Posterior vena cava (tissue), 2 donors: ENCODE measurements at regions not wholly inside any gene's neighbourhood (a gene's known extent, or its start where the extent isn't known, plus 50 kb on each side); places are given as distances from the start of the nearest gene placed in this dataset.
"Not testable (repeated sequence)": the region's sequence is repeated elsewhere in the genome, so short reads cannot be mapped to it uniquely, and the experiment has no call there.

Experiments
- DNase-seq: peaks from one replicate; pipeline ENCODE4 v3.0.0-alpha.2; 2020; ENCODE audit warnings: low spot score
- intact Hi-C, 2 donors: fragments of 100-400 bp; cut with DNase I; formaldehyde crosslinking; loops; one replicate each; pipeline versions ENCODE4 v1.14.1 to v1.14.2; 2022 to 2023
- donor health status: DM: yes; HTN: yes; CAD: no.
- donor health status: DM: yes; HTN: yes; CAD: no.

DNA sequence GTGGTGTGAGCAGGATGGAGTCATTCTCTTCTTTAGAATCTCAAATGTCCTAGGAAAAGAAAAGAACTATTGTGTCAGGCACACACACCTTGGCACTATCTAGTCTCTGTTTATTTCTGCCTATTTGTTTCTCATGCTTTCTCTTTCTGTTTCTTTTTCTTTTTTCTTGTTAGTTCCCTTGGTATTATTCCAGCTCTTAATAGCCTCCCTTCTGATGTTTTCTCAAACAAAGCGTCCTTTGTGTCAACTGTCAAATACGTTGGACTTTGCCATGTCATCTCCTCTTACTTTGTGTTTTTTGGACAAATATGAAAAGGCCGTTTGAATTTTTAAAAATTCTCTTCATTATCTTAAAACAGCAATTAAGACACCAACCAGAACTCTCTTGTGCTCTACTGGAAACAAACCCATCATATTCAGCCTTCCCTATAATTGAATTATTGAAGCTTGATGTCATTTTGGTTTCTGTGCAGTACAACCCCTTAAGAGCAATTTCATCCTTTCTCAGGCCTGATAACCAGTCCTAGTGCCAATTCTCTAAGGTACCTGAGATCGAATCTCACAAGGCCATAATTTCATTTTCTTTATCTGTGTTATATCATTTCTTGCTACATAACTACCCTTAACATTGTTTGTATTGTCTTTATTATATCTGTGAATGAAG lies 497.8 kb upstream of the NRP1 start:
- intact Hi-C loops = no loop called here
- no peak for DNase-seq

DNA sequence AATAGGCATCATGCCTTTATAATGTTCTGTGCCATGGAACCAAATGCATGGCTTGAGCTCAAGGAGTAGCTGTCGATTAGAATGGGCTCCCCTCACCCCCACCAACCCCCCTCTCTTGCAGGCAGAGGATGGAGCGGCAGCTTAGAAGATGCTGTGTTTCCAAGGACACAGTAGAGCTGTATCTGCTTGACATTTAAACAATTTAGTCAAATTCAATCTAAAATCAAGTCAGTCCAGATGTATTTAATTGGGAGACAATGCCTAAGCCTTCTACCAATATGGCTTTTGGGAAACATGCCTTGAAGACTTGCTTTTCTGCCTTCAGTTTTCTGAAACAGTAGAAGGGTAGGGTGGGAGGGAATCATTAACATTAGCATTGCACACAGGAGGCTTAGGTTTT lies 497.1 kb upstream of the NRP1 start:
- intact Hi-C loops = no loop called here

DNA sequence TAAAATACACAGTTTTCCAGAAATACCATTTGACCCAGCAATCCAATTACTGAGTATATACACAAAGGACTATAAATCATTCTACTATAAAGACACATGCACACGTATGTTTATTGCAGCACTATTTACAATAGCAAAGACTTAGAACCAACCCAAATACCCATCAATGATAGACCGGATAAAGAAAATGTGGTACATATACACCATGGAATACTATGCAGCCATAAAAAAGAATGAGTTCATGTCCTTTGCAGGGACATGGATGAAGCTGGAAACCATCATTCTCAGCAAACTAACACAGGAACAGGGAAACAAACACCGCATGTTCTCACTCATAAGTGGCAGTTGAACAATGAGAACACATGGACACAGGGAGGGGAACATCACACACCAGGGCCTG lies 495.4 kb upstream of the NRP1 start:
- DNase-seq, intact Hi-C loops: not testable (repeated sequence)

More for the DNA sequence above, 497.1 kb upstream of the NRP1 start:
- no peak for DNase-seq

DNA sequence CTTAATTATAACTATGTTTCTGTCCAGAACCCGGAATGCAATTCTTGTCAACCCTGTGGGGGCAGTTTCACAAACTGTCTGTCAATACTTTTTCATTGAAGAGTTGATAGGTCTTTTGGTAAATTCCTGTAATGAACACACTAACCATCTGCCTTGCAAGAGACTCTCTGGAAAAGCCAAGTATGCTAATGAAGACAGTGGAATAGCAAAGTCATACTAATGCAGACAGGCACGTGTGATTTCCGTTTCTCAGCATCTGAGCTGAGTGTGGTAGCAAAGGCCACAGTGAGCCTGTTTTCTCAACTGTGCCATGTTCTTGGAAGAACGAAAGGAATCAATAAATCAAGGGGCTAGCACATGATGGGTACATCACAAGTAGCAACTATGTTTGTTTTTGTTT lies 494.1 kb upstream of the NRP1 start:
- intact Hi-C loops = no loop called here
- no peak for DNase-seq

DNA sequence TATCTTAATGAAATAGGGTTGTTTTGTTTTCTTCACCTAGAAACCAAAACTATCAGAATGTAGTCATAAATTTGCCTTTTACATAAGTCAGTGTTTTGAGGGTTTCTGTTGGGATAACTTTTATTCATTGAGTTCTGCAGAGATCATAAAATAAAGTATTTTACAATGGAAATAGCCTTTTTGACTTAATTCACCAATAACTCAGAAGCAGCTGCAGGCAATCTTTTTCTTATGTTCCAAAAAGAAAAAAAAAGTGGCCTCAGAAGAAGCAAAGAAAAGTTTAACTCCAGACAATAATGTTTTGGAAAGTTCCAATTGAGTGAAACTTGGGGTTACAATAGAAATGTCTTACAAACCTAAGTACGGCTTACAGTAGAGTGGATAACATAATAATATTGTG lies 491.7 kb upstream of the NRP1 start:
- no peak for DNase-seq
- intact Hi-C loops = no loop called here

DNA sequence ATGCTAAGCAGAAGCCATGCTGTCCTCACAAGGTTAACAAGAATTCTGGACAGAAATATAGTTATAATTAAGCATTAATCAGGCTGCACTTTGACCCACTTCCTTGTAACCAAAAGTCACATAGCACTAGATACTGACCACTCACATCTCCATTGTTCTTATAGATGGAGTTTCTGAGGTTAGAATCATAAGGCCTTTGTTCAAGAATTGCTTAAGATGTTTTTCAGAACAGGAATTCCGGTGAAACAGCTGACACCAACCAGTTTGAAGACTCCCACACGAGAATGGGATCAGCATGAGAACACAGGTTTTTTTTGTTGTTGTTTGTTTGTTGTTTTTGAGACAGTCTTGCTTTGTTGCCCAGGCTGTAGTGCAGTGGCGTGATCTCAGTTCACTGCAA lies 488.3 kb upstream of the NRP1 start:
- no peak for DNase-seq
- intact Hi-C loops = no loop called here

DNA sequence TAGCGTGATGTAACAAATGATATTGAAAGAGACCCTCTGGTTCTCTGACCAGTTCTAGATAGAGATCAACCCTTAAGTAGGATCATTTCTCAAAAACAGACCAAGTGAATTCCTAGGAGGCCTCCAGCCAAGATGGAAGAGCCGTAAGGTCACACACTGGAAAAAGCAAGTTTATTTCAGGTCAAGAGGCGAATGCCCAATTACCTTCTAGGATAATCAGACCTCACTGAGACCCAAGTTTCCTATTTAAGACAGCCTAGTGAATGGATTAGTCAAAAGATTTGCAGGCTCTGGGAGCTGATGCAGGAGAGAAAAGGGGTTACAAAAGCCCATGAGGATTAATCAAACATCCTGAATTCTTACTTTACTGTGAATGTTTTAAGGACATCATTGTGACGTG lies 486.1 kb upstream of the NRP1 start:
- intact Hi-C loops = no loop called here
- DNase-seq = no peak

DNA sequence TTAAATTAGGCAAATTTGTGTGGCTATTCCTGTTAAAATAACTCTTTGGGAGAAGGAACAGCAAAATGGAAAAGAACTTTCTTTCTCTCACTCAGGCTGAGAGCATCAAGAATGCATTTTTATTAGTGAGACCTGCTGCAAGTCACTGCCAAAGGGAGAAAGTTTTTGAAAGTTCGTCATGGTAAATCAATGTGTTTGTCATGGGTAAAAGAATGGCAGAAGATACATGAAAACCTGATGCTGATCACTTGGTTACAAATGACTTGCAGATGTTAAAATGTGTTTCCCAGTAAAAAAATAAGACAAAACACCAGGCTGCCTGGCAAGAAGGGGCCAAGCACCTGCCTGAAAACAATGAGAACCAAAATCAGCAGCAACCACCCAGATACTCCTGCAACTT lies 484.7 kb upstream of the NRP1 start:
- DNase-seq = no peak
- intact Hi-C loops = no loop called here

GRCh38 chr10:33818343-33818742 lies 483.9 kb upstream of the NRP1 start:
- no peak for DNase-seq
- intact Hi-C loops = no loop called here

DNA sequence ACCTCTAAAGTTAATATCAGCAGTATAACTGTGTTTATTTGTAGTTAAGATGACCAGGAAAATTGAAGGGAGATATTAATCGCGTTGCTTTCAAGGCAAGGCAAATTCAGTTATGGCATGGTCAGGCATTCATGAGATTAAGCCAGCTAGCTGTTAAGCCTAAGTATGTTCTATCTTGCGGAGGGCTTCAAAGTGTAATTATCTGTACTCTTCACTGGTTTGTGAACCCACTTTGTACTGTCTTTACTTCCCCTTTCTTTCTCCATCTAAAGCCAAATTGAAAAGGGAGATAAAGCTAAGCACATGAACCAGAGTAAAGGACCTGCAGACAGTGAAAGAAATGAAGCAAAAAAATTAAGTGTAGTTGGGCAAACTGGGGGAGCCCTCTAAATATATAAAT lies 483.1 kb upstream of the NRP1 start:
- no peak for DNase-seq
- intact Hi-C loops = no loop called here

DNA sequence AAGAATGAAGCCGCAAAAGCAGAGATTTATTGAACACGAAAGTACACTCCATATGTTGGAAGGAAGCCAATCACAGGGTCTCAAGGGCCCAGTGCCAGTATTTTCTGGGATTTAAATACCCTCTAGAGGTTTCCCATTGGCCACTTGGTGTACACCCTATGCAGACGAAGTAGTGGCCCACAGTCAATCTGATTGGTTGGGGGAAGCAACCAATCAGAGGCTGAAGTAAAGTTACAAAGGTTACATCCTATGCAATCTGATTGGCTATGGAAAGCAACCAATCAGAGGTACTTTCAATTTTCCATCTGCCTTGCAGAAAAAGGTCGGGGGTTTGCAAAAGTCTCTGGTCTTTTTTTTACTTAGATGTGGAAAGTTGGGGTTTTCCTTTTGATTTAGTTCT lies 481.3 kb upstream of the NRP1 start:
- no peak for DNase-seq
- intact Hi-C loops = no loop called here

DNA sequence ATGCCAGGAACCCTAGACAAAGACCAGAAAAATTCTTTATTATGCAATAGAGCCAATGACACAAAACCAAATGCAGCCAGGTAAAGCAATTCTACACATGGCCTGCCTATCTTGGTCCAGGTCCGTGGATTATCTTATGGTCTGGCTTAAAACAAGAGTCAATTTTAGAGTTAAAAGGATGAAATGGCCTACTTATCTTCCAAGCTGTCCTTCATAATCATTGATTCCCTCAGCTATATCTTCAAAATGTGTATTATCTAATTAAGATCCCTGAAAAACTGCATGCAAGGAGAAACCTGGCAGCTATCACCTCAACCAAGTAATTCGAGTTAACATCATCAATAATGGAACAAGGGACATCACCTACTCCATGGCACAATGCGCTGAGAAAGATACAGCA lies 479.4 kb upstream of the NRP1 start:
- DNase-seq = no peak
- intact Hi-C loops = no loop called here

DNA sequence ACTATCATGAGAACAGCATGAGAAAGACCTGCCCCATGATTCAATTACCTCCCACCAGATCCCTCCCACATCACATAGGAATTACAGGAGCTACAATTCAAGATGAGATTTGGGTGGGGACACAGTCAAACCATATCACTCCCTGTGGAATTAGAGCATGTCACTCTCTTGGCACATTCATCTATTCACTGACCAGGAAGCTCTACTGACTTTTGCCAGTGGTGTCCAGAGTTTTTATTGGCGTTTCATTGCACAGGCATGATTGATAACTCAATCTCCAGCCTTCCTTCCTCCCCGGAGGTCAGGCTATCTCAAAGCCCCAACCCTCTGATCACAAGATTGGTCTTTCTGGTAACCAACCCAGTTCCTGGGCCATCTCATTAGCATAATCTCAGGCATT lies 478.9 kb upstream of the NRP1 start:
- intact Hi-C loops = no loop called here
- DNase-seq = no peak

- no peak for DNase-seq
- intact Hi-C loops = no loop called here
Observed at GRCh38 chr10:33812586-33812985, 478.1 kb upstream of the NRP1 start.

DNA sequence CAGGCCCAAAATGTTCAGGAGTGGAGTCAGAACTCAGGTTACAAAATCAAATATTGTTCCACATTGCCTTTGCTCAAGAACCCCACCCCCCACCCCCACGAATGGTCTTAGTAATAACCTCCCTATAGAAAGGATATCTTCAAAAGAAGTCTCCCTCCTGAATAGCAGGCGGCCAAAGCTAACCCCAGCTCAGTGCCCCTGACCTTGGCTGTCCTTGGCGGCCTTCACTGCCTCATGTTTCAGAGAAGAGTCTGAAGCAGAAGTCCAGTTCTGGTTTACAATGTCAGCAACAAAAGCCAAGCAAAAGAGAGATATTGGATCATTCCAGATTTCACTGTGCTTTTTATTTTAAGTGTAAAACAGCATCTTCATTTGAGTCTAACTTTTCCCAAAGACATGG lies 476.5 kb upstream of the NRP1 start:
- no peak for DNase-seq
- intact Hi-C loops = no loop called here

- intact Hi-C loops = no loop called here
- no peak for DNase-seq
Observed at GRCh38 chr10:33809732-33810131, 475.3 kb upstream of the NRP1 start.

DNA sequence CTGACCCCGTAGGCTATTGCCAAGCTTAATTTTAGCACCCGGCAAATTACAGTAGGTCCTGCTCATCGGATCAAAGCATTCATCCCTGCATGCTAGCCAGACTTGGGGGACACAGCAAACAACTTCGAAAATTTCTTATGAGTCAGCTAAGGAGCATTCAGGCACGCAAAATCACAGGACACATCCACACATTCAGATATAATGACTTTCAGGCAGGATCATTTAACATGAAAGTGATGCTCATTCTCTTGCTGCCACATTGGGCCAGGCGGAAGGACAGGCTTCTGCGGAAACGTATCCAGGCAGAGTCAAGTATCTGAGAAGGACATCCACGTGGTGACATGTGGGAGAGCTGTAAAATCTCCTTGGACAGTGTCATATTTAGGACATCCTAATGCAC lies 474.0 kb upstream of the NRP1 start:
- DNase-seq = no peak
- intact Hi-C loops = no loop called here

DNA sequence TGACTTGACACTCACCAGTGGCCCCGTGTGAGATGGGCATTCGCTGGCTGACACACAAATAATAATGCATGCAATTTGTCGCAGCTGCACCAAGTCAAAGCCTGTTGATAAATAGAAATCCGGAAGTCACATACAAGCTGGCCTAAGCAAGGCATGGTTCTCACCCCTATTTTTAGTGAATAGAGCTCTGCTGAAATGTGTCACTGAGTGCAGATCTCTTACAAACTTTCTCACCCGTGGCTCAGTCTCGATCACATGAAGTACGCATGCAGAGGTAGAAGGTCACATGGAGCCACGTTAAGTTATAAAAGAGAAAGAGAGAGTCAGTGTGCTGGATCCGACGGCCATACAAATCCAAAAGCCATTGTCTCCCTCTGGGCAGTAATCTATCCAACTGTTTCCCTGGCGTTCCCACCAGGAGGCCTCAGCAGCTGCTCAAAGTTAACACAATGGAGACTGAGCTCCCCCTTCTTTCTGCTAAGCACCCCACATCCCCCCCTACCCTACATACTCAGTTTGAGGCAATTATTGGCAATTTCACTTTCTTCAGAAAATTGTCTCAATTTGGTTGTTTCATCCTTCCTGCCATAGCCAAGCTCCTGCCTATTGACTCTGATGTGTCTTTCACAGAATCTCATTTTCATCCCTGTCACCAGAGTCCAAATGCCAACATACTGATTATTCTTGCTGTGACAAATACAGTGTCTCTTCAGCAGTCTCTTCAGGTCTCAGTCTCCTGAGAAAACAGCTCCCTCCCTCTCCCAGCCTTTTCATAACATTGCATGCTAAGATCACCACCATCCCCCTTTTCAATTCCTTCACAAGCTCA lies 473.3 kb upstream of the NRP1 start:
- intact Hi-C loops = no loop called here
- no peak for DNase-seq

GRCh38 chr10:33805831-33806230 lies 471.4 kb upstream of the NRP1 start:
- DNase-seq = no peak
- intact Hi-C loops = no loop called here

GRCh38 chr10:33804584-33804983 lies 470.1 kb upstream of the NRP1 start:
- intact Hi-C loops = no loop called here
- no peak for DNase-seq

DNA sequence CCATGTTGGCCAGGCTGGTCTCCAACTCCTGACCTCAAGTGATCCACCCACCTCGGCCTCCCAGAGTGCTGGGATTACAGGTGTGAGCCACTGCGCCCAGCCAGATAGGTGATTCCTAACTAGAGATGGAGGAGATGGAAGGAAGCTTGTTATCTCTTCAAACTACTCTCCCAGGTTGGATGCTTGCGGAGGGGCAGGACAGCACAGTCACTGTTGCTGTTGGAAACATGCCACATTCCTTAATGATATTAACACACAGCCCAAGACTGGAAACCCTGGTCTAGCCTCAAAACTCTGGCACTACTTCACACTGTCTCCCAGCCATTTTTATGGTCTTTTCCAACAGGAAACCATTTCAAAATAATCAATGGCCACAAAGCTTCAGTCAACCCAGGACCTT lies 468.8 kb upstream of the NRP1 start:
- intact Hi-C loops = no loop called here
- no peak for DNase-seq
